Activated T-cell treated with anti-CD3 and anti-CD28 coated beads for 24 hours (primary cell): ENCODE measurements at regions not wholly inside any gene's neighbourhood (a gene's known extent, or its start where the extent isn't known, plus 50 kb on each side); places are given as distances from the start of the nearest gene placed in this dataset.
"Not testable (repeated sequence)": the region's sequence is repeated elsewhere in the genome, so short reads cannot be mapped to it uniquely, and the experiment has no call there.

ENCODE experiments used
- DNase-seq: peaks from one replicate; pipeline ENCODE4 v3.0.0-alpha.2; 2020; ENCODE audit warnings: low read depth

- DNase-seq = not testable (repeated sequence)
Observed at GRCh38 chr15:20308027-20308690, 233.4 kb downstream of the GOLGA6L6 start.

- not testable (repeated sequence) for DNase-seq
Observed at GRCh38 chr15:20307137-20307536, 234.5 kb downstream of the GOLGA6L6 start.

- not testable (repeated sequence) for DNase-seq
Observed at GRCh38 chr15:20306497-20307106, 235.0 kb downstream of the GOLGA6L6 start.

GRCh38 chr15:20305912-20306311 is 235.7 kb downstream of the GOLGA6L6 start:
- DNase-seq = not testable (repeated sequence)

- DNase-seq = not testable (repeated sequence)
Observed at GRCh38 chr15:20305015-20305465, 236.6 kb downstream of the GOLGA6L6 start.

GRCh38 chr15:20304282-20305014 is 237.2 kb downstream of the GOLGA6L6 start:
- not testable (repeated sequence) for DNase-seq

GRCh38 chr15:20303248-20304171 is 238.1 kb downstream of the GOLGA6L6 start:
- not testable (repeated sequence) for DNase-seq

GRCh38 chr15:20302141-20303069 is 239.2 kb downstream of the GOLGA6L6 start:
- DNase-seq = not testable (repeated sequence)

GRCh38 chr15:20301471-20302081 is 240.0 kb downstream of the GOLGA6L6 start:
- DNase-seq = not testable (repeated sequence)

- not testable (repeated sequence) for DNase-seq
Observed at GRCh38 chr15:20301041-20301390, 240.6 kb downstream of the GOLGA6L6 start.

- not testable (repeated sequence) for DNase-seq
Observed at GRCh38 chr15:20300351-20301040, 241.1 kb downstream of the GOLGA6L6 start.

- not testable (repeated sequence) for DNase-seq
Observed at GRCh38 chr15:20297603-20298123, 243.9 kb downstream of the GOLGA6L6 start.

GRCh38 chr15:20296261-20296660 is 245.3 kb downstream of the GOLGA6L6 start:
- DNase-seq = not testable (repeated sequence)

GRCh38 chr15:20295238-20295811 is 246.3 kb downstream of the GOLGA6L6 start:
- no peak for DNase-seq

GRCh38 chr15:20294651-20295237 is 246.9 kb downstream of the GOLGA6L6 start:
- DNase-seq = no peak

- not testable (repeated sequence) for DNase-seq
Observed at GRCh38 chr15:20292422-20293005, 249.1 kb downstream of the GOLGA6L6 start.

GRCh38 chr15:20291616-20292015 is 250.0 kb downstream of the GOLGA6L6 start:
- DNase-seq = not testable (repeated sequence)

- not testable (repeated sequence) for DNase-seq
Observed at GRCh38 chr15:20290606-20291005, 251.0 kb downstream of the GOLGA6L6 start.
